ENCODE measurements at regions not wholly inside any gene's neighbourhood (a gene's known extent, or its start where the extent isn't known, plus 50 kb on each side); places are given as distances from the start of the nearest gene placed in this dataset.

DNA sequence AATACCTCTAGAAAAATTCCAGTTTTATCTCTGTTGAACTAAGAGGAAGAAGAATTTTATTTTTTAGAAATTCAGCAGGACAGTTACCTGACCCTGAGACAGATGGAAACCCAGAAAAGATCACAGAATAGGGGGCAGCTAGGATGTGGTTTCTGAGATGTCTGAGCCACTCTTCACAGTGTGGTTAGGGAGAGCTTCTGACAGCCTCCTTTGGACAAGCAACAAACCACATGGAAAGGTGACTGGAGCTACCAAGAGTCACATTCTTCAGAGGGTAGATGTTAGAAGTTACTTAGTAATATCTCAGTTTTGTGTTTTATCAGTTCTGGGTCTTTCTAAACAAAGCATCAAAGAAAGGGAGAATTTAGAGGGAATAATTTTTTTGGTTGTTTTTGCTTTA is 117.3 kb upstream of the NAP1L1 start:
- DNase-seq (ENCODE audit: low read depth): no peak

DNA sequence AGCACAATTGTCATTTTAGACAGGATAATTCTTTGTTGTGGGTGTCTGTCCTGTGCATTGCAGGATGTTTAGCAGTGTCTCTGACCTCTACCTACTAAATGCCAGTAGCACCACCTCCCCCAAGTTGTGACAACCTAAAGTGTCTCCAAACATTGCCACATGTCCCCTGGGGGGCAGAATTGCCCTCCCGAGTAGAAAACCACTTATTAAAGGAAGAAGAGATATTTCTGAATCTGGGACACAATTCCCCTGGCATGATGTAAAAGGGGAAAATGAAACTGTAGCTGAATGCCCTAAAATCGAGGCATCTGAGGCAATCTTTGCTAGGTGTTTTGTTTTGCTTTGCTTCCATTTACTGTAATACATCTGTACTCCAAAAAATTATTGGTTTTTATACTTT is 116.8 kb upstream of the NAP1L1 start:
- Histone ChIP-seq H3K36me3 (ENCODE audit: control insufficient read depth, insufficient read depth, low read length) (no peaks in the 10 kb centered on the region), H3K27me3 (ENCODE audit: control insufficient read depth, insufficient read depth, low read length) (no peaks in the 10 kb centered on the region), H3K4me3 (ENCODE audit: low read depth, low read length) (no peak overlapping the region)
- FAIRE-seq: no peak
- no peak for DNase-seq (ENCODE audit: low read depth)
- TF ChIP-seq, protein P1, sequence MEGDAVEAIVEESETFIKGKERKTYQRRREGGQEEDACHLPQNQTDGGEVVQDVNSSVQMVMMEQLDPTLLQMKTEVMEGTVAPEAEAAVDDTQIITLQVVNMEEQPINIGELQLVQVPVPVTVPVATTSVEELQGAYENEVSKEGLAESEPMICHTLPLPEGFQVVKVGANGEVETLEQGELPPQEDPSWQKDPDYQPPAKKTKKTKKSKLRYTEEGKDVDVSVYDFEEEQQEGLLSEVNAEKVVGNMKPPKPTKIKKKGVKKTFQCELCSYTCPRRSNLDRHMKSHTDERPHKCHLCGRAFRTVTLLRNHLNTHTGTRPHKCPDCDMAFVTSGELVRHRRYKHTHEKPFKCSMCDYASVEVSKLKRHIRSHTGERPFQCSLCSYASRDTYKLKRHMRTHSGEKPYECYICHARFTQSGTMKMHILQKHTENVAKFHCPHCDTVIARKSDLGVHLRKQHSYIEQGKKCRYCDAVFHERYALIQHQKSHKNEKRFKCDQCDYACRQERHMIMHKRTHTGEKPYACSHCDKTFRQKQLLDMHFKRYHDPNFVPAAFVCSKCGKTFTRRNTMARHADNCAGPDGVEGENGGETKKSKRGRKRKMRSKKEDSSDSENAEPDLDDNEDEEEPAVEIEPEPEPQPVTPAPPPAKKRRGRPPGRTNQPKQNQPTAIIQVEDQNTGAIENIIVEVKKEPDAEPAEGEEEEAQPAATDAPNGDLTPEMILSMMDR (IDR thresholded peaks at IDR 0.05; ENCODE audit: insufficient read depth, low read length, severe bottlenecking): no peak

More for the DNA sequence above, 117.3 kb upstream of the NAP1L1 start:
- Histone ChIP-seq H3K4me3 (ENCODE audit: low read depth, low read length) (no peak overlapping the region), H3K27me3 (ENCODE audit: control insufficient read depth, insufficient read depth, low read length) (no peaks in the 10 kb centered on the region), H3K36me3 (ENCODE audit: control insufficient read depth, insufficient read depth, low read length) (no peaks in the 10 kb centered on the region)
- no peak for FAIRE-seq
- TF ChIP-seq, protein P1 (IDR thresholded peaks at IDR 0.05; ENCODE audit: insufficient read depth, low read length, severe bottlenecking): no peak

DNA sequence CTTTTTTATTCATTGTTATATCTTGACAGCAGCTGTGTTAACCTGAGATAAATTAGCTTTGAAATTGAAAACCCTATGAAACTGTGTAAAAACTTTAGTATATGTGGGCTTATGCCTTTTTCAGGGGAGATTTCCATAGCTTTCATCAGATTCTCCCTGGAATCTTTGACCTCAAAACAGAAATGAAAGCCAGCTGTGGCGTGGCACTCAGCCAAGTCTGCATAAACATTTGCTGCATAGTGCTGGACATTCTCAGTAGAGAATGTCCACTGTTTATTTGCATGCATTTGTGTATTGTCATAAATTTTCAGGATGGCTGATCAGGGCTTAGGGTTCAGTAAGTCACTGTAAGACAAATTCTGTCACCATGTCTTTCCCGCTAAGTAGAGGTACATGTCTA is 115.3 kb upstream of the NAP1L1 start:
- no peaks in the 10 kb centered on the region for H3K27me3 ChIP-seq (ENCODE audit: control insufficient read depth, insufficient read depth, low read length)

DNA sequence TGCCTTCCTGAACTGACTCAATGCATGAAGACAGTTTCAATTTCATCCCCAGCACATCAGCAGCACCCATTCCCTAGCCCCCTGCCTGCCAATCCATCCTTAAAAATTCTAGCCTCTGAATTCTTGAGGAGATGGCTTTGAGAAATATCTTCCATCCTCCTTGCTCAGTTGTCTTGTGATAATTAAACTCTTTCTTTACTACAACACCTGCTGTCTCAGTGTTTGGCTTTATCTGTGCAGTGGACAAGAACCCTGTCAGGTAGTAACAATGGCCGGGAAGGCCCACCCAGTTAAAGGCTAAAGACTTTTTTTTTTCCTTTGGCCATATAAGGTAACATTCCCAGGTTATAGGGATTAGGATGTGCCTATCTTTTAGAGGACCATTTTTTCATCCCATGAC is 114.4 kb upstream of the NAP1L1 start:
- Histone ChIP-seq H3K36me3 (ENCODE audit: control insufficient read depth, insufficient read depth, low read length) (no peaks in the 10 kb centered on the region), H3K27me3 (ENCODE audit: control insufficient read depth, insufficient read depth, low read length) (no peaks in the 10 kb centered on the region), H3K4me3 (ENCODE audit: low read depth, low read length) (no peak overlapping the region)
- DNase-seq (ENCODE audit: low read depth) (no peak), FAIRE-seq (no peak)
- TF ChIP-seq, protein P1 (IDR thresholded peaks at IDR 0.05; ENCODE audit: insufficient read depth, low read length, severe bottlenecking): no peak

More for the DNA sequence above, 115.3 kb upstream of the NAP1L1 start:
- TF ChIP-seq, protein P1 (IDR thresholded peaks at IDR 0.05; ENCODE audit: insufficient read depth, low read length, severe bottlenecking): no peak
- Histone ChIP-seq H3K36me3 (ENCODE audit: control insufficient read depth, insufficient read depth, low read length) (no peaks in the 10 kb centered on the region), H3K4me3 (ENCODE audit: low read depth, low read length) (no peak overlapping the region)
- FAIRE-seq: no peak
- no peak for DNase-seq (ENCODE audit: low read depth)

DNA sequence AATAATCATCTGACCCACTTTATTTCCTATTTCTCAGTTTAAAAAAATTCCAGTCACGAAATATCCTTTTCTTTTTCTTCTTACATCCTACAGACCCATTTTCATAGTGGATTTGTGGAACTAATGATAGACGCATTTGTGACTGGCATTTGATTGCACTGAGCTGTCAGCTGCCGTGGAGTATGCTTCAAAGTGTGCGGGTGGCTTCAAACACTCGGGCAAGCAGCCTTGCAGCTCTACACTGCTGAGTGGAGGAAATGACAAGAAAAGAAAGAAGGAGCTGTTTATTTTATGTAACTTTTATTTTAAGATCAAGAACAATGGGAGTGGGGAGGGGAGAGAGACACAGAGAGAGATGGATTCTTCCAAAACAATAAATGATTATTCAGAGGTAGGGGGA is 112.8 kb upstream of the NAP1L1 start:
- no peaks in the 10 kb centered on the region for H3K27me3 ChIP-seq (ENCODE audit: control insufficient read depth, insufficient read depth, low read length)
- no peaks in the 10 kb centered on the region for H3K36me3 ChIP-seq (ENCODE audit: control insufficient read depth, insufficient read depth, low read length)
- no peak for DNase-seq (ENCODE audit: low read depth)
- H3K4me3 ChIP-seq (ENCODE audit: low read depth, low read length): no peak overlapping the region
- FAIRE-seq: no peak
- TF ChIP-seq, protein P1 (IDR thresholded peaks at IDR 0.05; ENCODE audit: insufficient read depth, low read length, severe bottlenecking): no peak

DNA sequence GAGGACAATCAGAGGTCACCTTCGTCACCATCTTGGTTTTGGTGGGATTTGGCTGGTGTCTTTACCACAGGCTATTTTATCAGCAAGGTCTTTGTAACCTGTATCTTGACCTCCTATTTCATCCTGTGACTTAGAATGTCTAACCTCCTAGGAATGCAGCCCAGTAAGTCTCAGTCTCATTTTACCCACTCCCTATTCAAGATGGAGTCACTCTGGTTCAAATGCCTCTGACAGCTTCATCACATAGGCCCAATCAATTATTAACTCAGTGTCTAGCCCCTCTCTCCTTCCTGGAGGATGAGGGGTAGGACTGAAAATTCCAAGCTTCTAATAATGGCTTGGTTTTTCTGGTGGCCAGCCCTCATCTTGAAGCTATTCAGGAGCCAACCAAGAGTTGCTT is 111.4 kb upstream of the NAP1L1 start:
- no peak overlapping the region for H3K4me3 ChIP-seq (ENCODE audit: low read depth, low read length)
- FAIRE-seq: no peak
- TF ChIP-seq, protein P1 (IDR thresholded peaks at IDR 0.05; ENCODE audit: insufficient read depth, low read length, severe bottlenecking): no peak
- H3K27me3 ChIP-seq (ENCODE audit: control insufficient read depth, insufficient read depth, low read length): no peaks in the 10 kb centered on the region
- peak; percentile 30 for DNase-seq (ENCODE audit: low read depth)
- H3K36me3 ChIP-seq (ENCODE audit: control insufficient read depth, insufficient read depth, low read length): no peaks in the 10 kb centered on the region
